SHP77 treated with DMSO at 0.1 percent for 48 hours (cell line): ENCODE measurements at regions not wholly inside any gene's neighbourhood (a gene's known extent, or its start where the extent isn't known, plus 50 kb on each side); places are given as distances from the start of the nearest gene placed in this dataset.

Experiments
- DNase-seq: peaks from one replicate; lab custom pipeline; 2025; lab: John Stamatoyannopoulos, UW

DNA sequence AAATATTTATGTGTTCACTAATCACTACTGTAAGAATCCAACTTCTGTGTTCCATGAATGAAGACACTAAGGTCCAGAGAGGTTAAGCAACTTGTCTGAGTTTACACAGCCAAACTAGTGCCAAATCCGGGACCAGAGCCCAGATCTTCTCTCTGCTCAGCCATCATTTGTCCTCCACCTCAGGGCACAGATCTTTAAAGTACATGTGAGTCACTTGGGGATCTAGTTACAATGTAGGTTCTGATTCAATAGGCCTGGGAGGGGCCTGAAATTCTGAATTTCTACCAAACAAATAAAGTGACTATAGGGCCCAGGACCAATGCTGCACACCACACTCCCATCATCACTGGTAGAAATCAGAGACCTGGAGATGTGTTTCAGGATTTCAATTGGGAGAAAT, 162.9 kb downstream of the GXYLT1 start:
- no peak for DNase-seq

- DNase-seq: no peak
These were observed 163.7 kb downstream of the GXYLT1 start for GRCh38 chr12:41981013-41981412.

GRCh38 chr12:41980390-41980789, 164.3 kb downstream of the GXYLT1 start:
- DNase-seq: no peak

DNA sequence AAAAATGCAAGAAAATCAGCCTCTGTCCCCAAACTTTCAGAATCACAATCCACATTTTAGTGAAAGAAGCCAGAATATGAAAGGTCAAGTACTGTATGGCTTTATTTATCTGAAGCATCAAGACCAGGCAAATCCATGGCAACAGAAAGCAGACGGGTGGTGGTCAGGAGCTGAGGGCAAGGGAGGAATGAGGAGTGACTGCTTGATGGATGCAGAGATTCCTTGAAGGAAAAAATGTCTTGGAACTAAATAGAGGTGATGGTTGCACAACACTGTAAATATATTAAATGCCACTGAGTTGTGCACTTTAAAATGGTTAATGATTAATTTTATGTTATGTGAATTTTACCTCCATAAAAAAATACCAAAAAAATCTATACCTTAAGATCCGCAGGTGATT, 165.1 kb downstream of the GXYLT1 start:
- no peak for DNase-seq

DNA sequence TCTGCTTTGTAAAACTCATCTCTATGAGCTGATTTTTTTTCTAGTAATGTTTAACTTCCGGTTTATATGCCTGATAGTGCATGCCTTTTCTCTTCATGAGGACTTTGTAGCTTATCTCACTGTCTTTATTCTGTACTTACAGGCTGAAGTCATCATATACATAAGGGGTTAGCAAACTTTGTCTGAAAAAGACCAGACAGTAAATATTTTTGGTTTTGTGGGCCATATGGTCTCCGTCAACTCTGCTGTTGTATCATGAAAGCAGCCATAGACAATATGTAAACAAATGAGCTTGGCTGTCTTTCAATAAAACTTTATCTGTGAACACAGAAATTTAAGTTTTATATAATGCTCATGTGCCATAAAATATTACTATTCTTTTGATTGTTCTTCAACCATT, 172.1 kb downstream of the GXYLT1 start:
- no peak for DNase-seq

GRCh38 chr12:41972196-41972595, 172.5 kb downstream of the GXYLT1 start:
- no peak for DNase-seq

GRCh38 chr12:41970744-41971143, 173.9 kb downstream of the GXYLT1 start:
- no peak for DNase-seq

- no peak for DNase-seq
These were observed 176.1 kb downstream of the GXYLT1 start for GRCh38 chr12:41968599-41968998.

DNA sequence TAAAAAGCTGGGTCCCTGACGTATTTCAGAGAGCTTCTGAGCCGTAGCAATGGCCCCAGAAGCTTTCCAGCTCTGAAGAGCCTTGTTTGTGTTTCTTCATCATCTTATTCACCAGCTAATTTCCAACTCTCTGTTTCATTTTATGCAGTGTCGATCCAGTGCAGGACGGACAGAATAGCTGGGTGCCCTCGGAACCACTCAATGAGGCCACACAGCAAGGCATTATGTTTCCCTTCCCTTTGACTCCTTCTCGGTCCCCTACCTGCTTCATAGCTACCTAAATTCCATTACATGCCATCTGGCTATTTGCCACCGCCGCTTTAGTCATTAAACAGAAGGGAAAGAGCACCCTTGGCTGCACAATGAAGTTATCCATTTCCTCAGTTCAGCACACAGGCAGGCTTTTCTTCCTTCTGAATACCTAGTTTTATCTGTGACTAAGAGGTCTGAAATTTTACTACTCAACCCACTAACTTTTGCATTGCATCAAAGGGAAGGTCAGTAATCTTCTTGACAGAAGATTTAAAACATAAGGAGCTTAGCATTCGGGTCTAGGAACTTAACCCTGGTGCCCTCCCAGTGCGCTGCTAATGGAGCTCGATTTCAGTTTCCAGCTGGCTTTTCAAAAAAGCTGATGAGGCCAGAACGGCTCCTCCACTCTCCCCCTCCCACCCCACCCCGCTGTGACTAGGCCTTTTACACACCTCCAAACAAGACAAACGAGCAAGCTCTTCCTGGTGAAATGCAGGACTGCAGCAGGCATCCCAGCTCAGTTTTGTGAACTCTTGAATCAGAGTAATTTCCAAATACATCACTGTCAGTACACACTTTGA, 176.8 kb downstream of the GXYLT1 start:
- DNase-seq: no peak

GRCh38 chr12:41966916-41967315, 177.8 kb downstream of the GXYLT1 start:
- no peak for DNase-seq

DNA sequence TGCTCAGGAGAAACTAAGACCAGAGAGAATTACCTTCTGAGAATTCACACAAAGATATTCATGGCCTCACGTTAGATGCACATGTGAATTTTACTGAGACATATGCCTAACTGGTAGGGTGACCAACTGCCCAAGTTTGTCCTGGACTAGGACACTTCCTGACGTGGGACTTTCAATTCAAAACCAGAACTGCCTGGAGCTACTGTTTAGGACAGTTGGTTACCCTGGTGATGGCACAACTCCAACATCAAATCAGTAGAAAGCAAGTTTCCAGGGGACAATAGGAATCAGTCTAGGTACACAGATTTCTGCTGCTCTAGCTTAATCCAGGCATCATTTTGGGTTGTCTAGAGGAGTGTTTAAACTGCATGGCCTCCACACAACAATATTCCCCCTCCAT, 178.7 kb downstream of the GXYLT1 start:
- DNase-seq: no peak

- DNase-seq: no peak
These were observed 181.3 kb downstream of the GXYLT1 start for GRCh38 chr12:41963398-41963797.

DNA sequence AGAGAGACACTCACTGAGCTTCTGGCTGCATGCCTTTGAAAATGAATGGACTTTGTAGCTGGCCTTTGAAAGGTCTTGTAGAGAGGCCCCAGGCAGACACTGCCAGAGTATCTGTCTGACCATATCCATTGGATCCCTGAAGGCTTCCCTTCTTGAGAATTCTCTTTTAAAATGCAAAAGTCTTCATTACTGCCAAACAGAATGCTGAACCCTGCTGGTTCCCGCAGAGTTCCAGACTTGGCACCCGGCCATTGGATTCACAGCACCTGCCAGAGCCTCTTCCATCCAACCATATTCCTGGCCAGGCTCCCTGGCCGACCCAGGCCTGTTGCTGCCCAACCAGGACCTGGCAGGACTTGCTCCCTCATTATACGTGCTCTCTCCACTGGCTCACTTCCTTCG, 182.5 kb downstream of the GXYLT1 start:
- no peak for DNase-seq

- no peak for DNase-seq
These were observed 185.4 kb downstream of the GXYLT1 start for GRCh38 chr12:41959271-41959670.

GRCh38 chr12:41956353-41956752, 188.3 kb downstream of the GXYLT1 start:
- DNase-seq: no peak

GRCh38 chr12:41950455-41950854, 194.2 kb downstream of the GXYLT1 start:
- DNase-seq: no peak

DNA sequence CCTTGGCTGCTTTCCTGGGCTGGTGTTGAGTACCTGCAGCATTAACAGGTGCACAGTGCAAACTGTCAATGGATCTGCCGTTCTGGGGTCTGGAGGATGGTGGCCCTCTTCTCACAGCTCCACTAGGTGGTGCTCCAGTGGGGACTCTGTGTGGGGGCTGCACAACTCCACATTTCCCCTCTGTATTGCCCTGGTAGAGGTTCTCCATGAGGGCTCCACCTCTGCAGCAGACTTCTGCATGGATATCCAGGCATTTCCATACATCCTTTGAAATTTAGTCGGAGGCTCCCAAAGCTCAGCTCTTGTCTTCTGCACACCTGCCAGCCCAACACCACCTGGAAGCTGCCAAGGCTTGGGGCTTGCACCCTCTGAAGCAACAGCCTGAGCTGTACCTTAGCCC, 198.6 kb downstream of the GXYLT1 start:
- DNase-seq: no peak

DNA sequence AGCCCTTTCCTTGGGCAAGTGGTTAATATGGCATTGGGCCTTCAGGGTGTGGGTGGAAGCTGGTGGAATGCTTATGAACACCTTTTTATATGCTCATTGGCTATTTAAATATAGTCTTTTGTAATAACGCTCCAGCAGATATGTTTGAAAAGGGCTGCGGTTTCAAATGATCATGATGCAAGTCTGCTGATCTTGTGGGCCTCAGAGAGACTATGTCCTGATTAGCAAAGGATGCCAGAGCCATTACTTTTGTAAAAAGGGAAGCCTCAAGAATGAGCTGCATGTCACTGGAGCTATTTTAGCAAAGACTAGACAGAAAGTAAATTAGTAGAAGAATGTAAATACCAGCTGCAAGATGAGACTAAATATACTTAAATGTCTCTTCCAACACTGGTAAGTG, 200.5 kb downstream of the GXYLT1 start:
- no peak for DNase-seq

- DNase-seq: no peak
These were observed 201.0 kb downstream of the GXYLT1 start for GRCh38 chr12:41943671-41944070.

- no peak for DNase-seq
These were observed 202.3 kb downstream of the GXYLT1 start for GRCh38 chr12:41942354-41942753.

- DNase-seq: no peak
These were observed 203.6 kb downstream of the GXYLT1 start for GRCh38 chr12:41941079-41941478.

GRCh38 chr12:41940571-41940970, 204.1 kb downstream of the GXYLT1 start:
- no peak for DNase-seq

DNA sequence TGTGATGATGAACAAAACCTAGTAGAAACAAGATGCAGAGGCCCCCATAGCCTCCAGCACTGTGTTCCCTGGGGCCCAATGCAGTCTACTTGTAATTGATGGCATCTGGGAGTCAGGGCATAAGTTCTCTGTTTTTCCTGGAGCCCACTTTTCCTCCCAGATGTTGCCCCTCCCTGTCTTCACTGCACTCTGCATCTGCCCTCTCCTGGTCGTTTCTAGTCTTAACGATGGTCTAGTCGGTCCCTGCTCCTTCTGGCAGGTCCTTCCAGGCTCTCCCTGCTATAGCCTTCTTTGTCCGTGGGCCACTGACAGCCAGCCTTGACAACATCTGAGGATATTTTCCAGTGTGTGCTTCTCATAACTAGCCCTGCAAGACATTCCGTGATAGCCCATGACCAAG, 208.3 kb downstream of the GXYLT1 start:
- DNase-seq: no peak

DNA sequence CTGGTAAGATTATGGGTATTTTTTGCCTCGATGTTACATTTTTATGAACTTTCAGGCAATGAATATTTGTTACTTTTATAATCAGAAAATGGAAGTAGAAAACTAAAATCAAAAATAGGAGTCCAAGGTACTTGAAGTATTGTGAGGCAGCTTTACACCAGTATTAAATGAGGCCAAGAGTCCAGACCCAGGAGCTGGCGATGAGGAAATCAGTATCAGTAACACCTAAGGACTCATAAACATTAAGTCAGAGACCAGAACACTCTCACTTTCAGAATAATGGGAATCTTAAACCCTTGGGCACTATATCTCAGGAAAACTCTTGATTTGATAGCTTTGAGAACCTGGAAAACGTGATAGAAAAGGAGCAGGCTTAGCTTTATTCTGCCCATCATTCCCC, 208.8 kb downstream of the GXYLT1 start:
- no peak for DNase-seq
